ENCODE measurements at regions not wholly inside any gene's neighbourhood (a gene's known extent, or its start where the extent isn't known, plus 50 kb on each side); places are given as distances from the start of the nearest gene placed in this dataset.

GRCh38 chr13:94764576-94765321 is 52.4 kb upstream of the SOX21 start:
- Histone ChIP-seq H3K9me3 (ENCODE audit: control insufficient read depth in 4 of 4, insufficient read depth in 3 of 4, low read length in 3 of 4) (peaks cover 0 to 2% (median 0%) of the 10 kb centered on the region in 4 donors), H3K27me3 (ENCODE audit: control insufficient read depth in 3 of 3, insufficient read depth in 3 of 3, low read length in 2 of 3) (peaks cover 0 to 35% (median 0%) of the 10 kb centered on the region in 3 donors), H3K9ac (ENCODE audit: insufficient read depth in 1 of 2, low read length in 2 of 2) (no peak overlapping the region), H3K27ac (ENCODE audit: low read depth in 1 of 2, low read length in 1 of 2) (no peak overlapping the region), H3K4me3 (no peak overlapping the region), H3K36me3 (ENCODE audit: control insufficient read depth in 4 of 4, insufficient read depth in 4 of 4, low read length in 4 of 4) (no peaks in the 10 kb centered on the region), H3K4me1 (ENCODE audit: control insufficient read depth in 5 of 5, insufficient read depth in 5 of 5, low read length in 5 of 5) (no peaks in the 10 kb centered on the region)
- ATAC-seq (ENCODE audit: insufficient read depth, low FRiP score) (no peak), DNase-seq (no peak)
- no peak for TF ChIP-seq CTCF (IDR thresholded peaks at IDR 0.05; ENCODE audit: control extremely low read depth, extremely low read depth)
- 83 to 91% methylated on average over 2 of the region's 2 CpGs for WGBS, 2 donors
